GM18498 (cell line): ENCODE measurements at regions not wholly inside any gene's neighbourhood (a gene's known extent, or its start where the extent isn't known, plus 50 kb on each side); places are given as distances from the start of the nearest gene placed in this dataset.

Experiments used
- ATAC-seq: cut with Tn5 transposase; IDR thresholded peaks from one replicate; pipeline ENCODE4 v1.9.1; 2021; ENCODE audit warnings: mild to moderate bottlenecking, moderate library complexity; ENCODE audit not compliant: unreplicated experiment

GRCh38 chr3:44013967-44014366 lies 227.7 kb upstream of the TOPAZ1 start:
- no peak for ATAC-seq

- no peak for ATAC-seq
These were observed 226.5 kb upstream of the TOPAZ1 start for GRCh38 chr3:44015170-44015569.

- ATAC-seq: no peak
These were observed 224.9 kb upstream of the TOPAZ1 start for GRCh38 chr3:44016818-44017217.

- ATAC-seq: no peak
These were observed 222.8 kb upstream of the TOPAZ1 start for GRCh38 chr3:44018926-44019325.

GRCh38 chr3:44019736-44020135 lies 221.9 kb upstream of the TOPAZ1 start:
- ATAC-seq: no peak

- ATAC-seq: no peak
These were observed 221.5 kb upstream of the TOPAZ1 start for GRCh38 chr3:44020143-44020542.

- no peak for ATAC-seq
These were observed 219.8 kb upstream of the TOPAZ1 start for GRCh38 chr3:44021651-44022594.

GRCh38 chr3:44023961-44024593 lies 217.6 kb upstream of the TOPAZ1 start:
- ATAC-seq: no peak

GRCh38 chr3:44026220-44026865 lies 215.3 kb upstream of the TOPAZ1 start:
- no peak for ATAC-seq

GRCh38 chr3:44029100-44029499 lies 212.6 kb upstream of the TOPAZ1 start:
- no peak for ATAC-seq

- no peak for ATAC-seq
These were observed 211.4 kb upstream of the TOPAZ1 start for GRCh38 chr3:44030285-44030684.

- no peak for ATAC-seq
These were observed 210.9 kb upstream of the TOPAZ1 start for GRCh38 chr3:44030687-44031305.

- ATAC-seq: no peak
These were observed 210.0 kb upstream of the TOPAZ1 start for GRCh38 chr3:44031387-44032380.

GRCh38 chr3:44032487-44032886 lies 209.2 kb upstream of the TOPAZ1 start:
- no peak for ATAC-seq

GRCh38 chr3:44033123-44033522 lies 208.6 kb upstream of the TOPAZ1 start:
- ATAC-seq: no peak

GRCh38 chr3:44036850-44037249 lies 204.8 kb upstream of the TOPAZ1 start:
- no peak for ATAC-seq

- ATAC-seq: no peak
These were observed 202.7 kb upstream of the TOPAZ1 start for GRCh38 chr3:44039006-44039405.

GRCh38 chr3:44041726-44042125 lies 200.0 kb upstream of the TOPAZ1 start:
- no peak for ATAC-seq

- no peak for ATAC-seq
These were observed 198.9 kb upstream of the TOPAZ1 start for GRCh38 chr3:44042772-44043171.
